ENCODE measurements at regions not wholly inside any gene's neighbourhood (a gene's known extent, or its start where the extent isn't known, plus 50 kb on each side); places are given as distances from the start of the nearest gene placed in this dataset.

DNA sequence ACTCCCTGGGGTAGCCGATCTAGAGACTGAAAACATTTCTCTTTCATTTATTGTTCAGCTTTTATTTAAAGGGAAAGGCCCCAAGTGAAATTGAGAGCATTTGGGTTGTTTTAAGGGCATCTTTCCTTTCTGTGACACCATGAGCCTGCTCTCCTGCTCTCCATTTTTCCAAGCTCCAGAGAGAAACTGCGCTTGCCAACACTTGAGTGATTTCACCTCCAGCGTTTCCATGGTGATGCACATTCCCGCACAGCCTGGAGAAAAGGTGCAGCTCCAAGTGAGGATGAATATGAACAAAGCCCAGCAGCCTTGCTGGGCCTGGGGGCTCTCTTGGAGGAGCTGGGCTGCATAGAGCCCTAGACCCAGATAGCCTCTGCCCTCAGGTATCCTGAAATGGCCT, 159.2 kb upstream of the PPP2R3A start:
- ChIA-PET POLR2A (ENCODE audit: partially characterized antibody) (no interaction called here), CTCF (ENCODE audit: partially characterized antibody) (interaction anchor here (1.3 kb wide), 1 partner anchor 11 kb away, joined by 3 read pairs; no protein-coding TSS in a partner anchor)
- Mint-ChIP-seq H3K27me3 (peaks cover 0 to 2% of the 10 kb centered on the region in 2 donors), H3K4me1 (peaks cover 0 to 3% (median 0%) of the 10 kb centered on the region in 4 donors), H3K36me3 (no peaks in the 10 kb centered on the region), H3K9me3 (peaks cover 0 to 4% (median 0%) of the 10 kb centered on the region in 8 donors), H3K27ac (no peak overlapping the region), H3K4me3 (no peak overlapping the region)
- intact Hi-C loops (cut with micrococcal nuclease) = no loop called here
- no peak overlapping the region for H3K27ac ChIP-seq (ENCODE audit: low read depth, low read length)
- H3K9me3 ChIP-seq (ENCODE audit: control insufficient read depth in 1 of 2, low read length in 2 of 2) = no peaks in the 10 kb centered on the region
- H3K27me3 ChIP-seq (ENCODE audit: insufficient read depth, low read length) = no peaks in the 10 kb centered on the region
- no peaks in the 10 kb centered on the region for H3K4me1 ChIP-seq (ENCODE audit: insufficient read depth, low read length)
- no peak for DNase-seq
- H3K36me3 ChIP-seq (ENCODE audit: insufficient read depth, low read length) = no peaks in the 10 kb centered on the region
- no peak overlapping the region for H3K4me3 ChIP-seq (ENCODE audit: low read length in 2 of 2)

DNA sequence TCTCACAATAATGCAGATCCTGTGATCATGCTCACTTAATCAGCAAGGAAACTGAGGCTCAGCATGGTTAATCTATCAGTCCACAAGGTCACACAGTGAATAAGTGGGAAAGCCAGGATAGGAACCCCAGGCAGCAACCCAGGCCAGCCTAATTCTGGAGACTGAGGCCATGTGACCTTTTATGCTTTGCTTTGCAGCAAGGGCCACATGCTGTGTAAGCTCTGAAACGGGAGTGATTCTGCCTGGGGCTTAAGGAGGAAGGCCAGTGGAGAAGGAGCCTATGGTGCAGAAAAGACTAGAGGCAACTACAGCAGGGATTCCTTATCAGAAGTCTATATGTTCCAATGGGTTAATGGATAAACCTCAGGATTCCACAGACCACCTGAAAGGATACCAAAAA, 157.6 kb upstream of the PPP2R3A start:
- Histone ChIP-seq H3K36me3 (ENCODE audit: insufficient read depth, low read length) (no peaks in the 10 kb centered on the region), H3K27ac (ENCODE audit: low read depth, low read length) (no peak overlapping the region), H3K4me3 (ENCODE audit: low read length in 2 of 2) (no peak overlapping the region), H3K4me1 (ENCODE audit: insufficient read depth, low read length) (no peaks in the 10 kb centered on the region), H3K9me3 (ENCODE audit: control insufficient read depth in 1 of 2, low read length in 2 of 2) (no peaks in the 10 kb centered on the region), H3K27me3 (ENCODE audit: insufficient read depth, low read length) (no peaks in the 10 kb centered on the region)
- Mint-ChIP-seq H3K36me3 (no peaks in the 10 kb centered on the region), H3K4me3 (no peak overlapping the region), H3K27ac (no peak overlapping the region), H3K9me3 (peaks cover 0 to 5% (median 0%) of the 10 kb centered on the region in 8 donors), H3K27me3 (peaks cover 0 to 2% of the 10 kb centered on the region in 2 donors), H3K4me1 (peaks cover 0 to 3% (median 0%) of the 10 kb centered on the region in 4 donors)
- ChIA-PET CTCF (ENCODE audit: partially characterized antibody) (no interaction called here), POLR2A (ENCODE audit: partially characterized antibody) (no interaction called here)
- DNase-seq = no peak
- intact Hi-C loops (cut with micrococcal nuclease) = no loop called here

DNA sequence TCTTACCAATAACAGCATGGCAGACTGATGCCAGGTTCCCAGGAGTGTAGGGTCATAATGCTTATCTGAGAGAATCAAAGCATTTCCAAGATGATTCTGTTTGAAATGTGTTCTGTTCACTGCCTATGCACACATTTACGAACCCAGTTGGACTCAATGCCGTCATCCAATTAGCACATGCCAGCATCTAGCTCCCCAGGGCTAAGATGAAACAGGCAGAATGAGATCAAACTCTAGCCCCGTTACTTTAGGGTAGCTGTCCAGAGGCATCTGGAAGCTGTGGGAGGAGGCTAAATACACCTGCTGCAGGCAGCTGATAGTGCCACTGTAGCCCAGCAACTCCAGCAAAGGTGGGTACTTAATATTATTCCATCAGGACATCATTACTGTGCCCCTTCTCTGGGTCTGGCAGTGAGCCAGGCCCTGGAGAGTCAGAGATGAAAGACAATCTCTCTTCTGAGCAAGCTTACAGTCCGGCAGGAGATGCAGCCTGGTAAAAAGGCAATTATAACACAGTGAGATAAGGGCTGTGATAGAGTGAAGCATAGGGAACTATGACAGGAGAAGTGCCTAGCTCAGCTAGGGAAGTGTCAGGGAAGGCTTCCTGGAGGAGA, 156.4 kb upstream of the PPP2R3A start:
- Mint-ChIP-seq H3K9me3 (peaks cover 0 to 5% (median 0%) of the 10 kb centered on the region in 8 donors), H3K4me1 (peaks cover 0 to 3% (median 0%) of the 10 kb centered on the region in 4 donors), H3K27ac (no peak overlapping the region), H3K36me3 (no peaks in the 10 kb centered on the region), H3K27me3 (peaks cover 0 to 2% of the 10 kb centered on the region in 2 donors), H3K4me3 (no peak overlapping the region)
- intact Hi-C loops (cut with micrococcal nuclease) = no loop called here
- ChIA-PET CTCF (ENCODE audit: partially characterized antibody) (no interaction called here), POLR2A (ENCODE audit: partially characterized antibody) (no interaction called here)
- Histone ChIP-seq H3K4me1 (ENCODE audit: insufficient read depth, low read length) (no peaks in the 10 kb centered on the region), H3K36me3 (ENCODE audit: insufficient read depth, low read length) (no peaks in the 10 kb centered on the region), H3K27ac (ENCODE audit: low read depth, low read length) (no peak overlapping the region), H3K27me3 (ENCODE audit: insufficient read depth, low read length) (no peaks in the 10 kb centered on the region), H3K4me3 (ENCODE audit: low read length in 2 of 2) (no peak overlapping the region), H3K9me3 (ENCODE audit: control insufficient read depth in 1 of 2, low read length in 2 of 2) (no peaks in the 10 kb centered on the region)
- DNase-seq = no peak

DNA sequence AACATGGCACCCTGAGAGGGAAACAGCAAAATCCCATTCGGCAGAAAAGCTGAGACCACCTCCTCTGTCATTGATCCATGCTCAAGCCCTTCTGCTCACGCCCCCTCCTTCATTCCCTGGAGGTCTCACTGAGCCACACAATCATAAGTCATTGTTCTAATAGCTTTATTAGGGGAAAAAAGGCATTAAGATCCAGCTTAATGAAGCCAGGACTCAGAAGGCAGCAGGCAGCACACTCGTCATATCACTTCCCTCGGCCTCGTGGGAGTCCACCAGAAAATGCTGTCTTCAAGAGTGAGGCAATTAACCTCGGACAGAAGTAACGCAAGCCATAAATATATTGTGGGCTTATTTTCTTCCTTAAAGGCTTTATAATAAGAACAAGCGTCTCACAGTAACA, 153.9 kb upstream of the PPP2R3A start:
- Mint-ChIP-seq H3K27me3 (peaks cover 3% of the 10 kb centered on the region in 2 donors), H3K9me3 (peaks cover 0 to 9% (median 2%) of the 10 kb centered on the region in 8 donors), H3K36me3 (no peaks in the 10 kb centered on the region), H3K4me3 (no peak overlapping the region), H3K27ac (no peak overlapping the region), H3K4me1 (peaks cover 0 to 3% (median 0%) of the 10 kb centered on the region in 4 donors)
- Histone ChIP-seq H3K4me3 (ENCODE audit: low read length in 2 of 2) (no peak overlapping the region), H3K27ac (ENCODE audit: low read depth, low read length) (no peak overlapping the region), H3K36me3 (ENCODE audit: insufficient read depth, low read length) (no peaks in the 10 kb centered on the region), H3K4me1 (ENCODE audit: insufficient read depth, low read length) (no peaks in the 10 kb centered on the region), H3K9me3 (ENCODE audit: control insufficient read depth in 1 of 2, low read length in 2 of 2) (no peaks in the 10 kb centered on the region), H3K27me3 (ENCODE audit: insufficient read depth, low read length) (no peaks in the 10 kb centered on the region)
- intact Hi-C loops (cut with micrococcal nuclease) = no loop called here
- CTCF ChIA-PET (ENCODE audit: partially characterized antibody) = no interaction called here
- POLR2A ChIA-PET (ENCODE audit: partially characterized antibody) = no interaction called here
- DNase-seq = no peak

DNA sequence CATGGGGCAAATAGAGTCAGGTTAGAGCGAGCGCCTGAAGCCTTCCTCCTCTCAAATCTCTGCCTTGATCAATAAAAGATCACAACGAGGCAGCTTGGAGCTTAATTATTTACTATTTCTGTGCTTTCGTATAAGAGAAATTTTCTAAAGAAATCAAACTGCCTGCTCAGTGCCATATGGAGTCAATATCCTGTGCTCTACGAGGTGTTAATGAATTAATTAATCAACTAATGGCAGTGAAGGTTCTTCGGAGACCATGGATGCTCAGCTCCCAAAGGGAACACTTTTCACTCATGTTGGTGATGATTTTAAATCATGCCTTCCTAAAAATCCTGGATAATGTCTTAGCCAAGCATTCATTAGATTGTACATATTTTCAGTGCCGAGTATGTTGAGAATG, 153.5 kb upstream of the PPP2R3A start:
- intact Hi-C loops (cut with micrococcal nuclease) = no loop called here
- Mint-ChIP-seq H3K36me3 (no peaks in the 10 kb centered on the region), H3K27ac (no peak overlapping the region), H3K27me3 (peaks cover 3% of the 10 kb centered on the region in 2 donors), H3K4me1 (peaks cover 0 to 3% (median 0%) of the 10 kb centered on the region in 4 donors), H3K9me3 (peaks cover 0 to 9% (median 2%) of the 10 kb centered on the region in 8 donors), H3K4me3 (no peak overlapping the region)
- ChIA-PET POLR2A (ENCODE audit: partially characterized antibody) (no interaction called here), CTCF (ENCODE audit: partially characterized antibody) (no interaction called here)
- Histone ChIP-seq H3K4me3 (ENCODE audit: low read length in 2 of 2) (no peak overlapping the region), H3K27ac (ENCODE audit: low read depth, low read length) (no peak overlapping the region), H3K9me3 (ENCODE audit: control insufficient read depth in 1 of 2, low read length in 2 of 2) (no peaks in the 10 kb centered on the region), H3K4me1 (ENCODE audit: insufficient read depth, low read length) (no peaks in the 10 kb centered on the region), H3K36me3 (ENCODE audit: insufficient read depth, low read length) (no peaks in the 10 kb centered on the region), H3K27me3 (ENCODE audit: insufficient read depth, low read length) (no peaks in the 10 kb centered on the region)
- DNase-seq = no peak

DNA sequence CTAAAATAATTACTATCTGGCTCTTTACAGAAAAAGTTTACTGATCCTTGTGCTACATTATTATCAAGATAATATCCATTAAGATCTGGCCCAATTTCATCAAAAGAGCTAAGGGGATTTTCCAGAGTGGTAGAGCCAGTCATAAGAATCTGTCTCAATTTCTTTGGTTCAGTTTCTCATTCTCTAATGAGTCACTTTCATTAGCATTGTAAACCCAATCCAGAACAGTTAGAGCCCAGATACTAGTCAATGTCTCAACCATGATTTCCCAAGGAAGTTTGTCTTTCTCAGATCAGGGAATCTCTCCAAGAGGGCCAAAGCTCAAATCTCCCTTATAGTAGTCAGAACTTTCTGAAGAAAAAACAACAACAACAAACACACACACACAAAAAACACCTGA, 131.1 kb upstream of the PPP2R3A start:
- no peaks in the 10 kb centered on the region for H3K36me3 Mint-ChIP-seq
- H3K27ac ChIP-seq (ENCODE audit: low read depth, low read length) = no peak overlapping the region
- POLR2A ChIA-PET (ENCODE audit: partially characterized antibody) = no interaction called here
- CTCF ChIA-PET (ENCODE audit: partially characterized antibody) = no interaction called here
- H3K36me3 ChIP-seq (ENCODE audit: insufficient read depth, low read length) = no peaks in the 10 kb centered on the region
- H3K4me1 Mint-ChIP-seq = no peaks in the 10 kb centered on the region
- DNase-seq = no peak
- no peaks in the 10 kb centered on the region for H3K27me3 ChIP-seq (ENCODE audit: insufficient read depth, low read length)
- H3K27me3 Mint-ChIP-seq = no peaks in the 10 kb centered on the region
- H3K4me3 ChIP-seq (ENCODE audit: low read length in 2 of 2) = no peak overlapping the region
- no peaks in the 10 kb centered on the region for H3K4me1 ChIP-seq (ENCODE audit: insufficient read depth, low read length)
- no peaks in the 10 kb centered on the region for H3K9me3 ChIP-seq (ENCODE audit: control insufficient read depth in 1 of 2, low read length in 2 of 2)
- H3K9me3 Mint-ChIP-seq = peaks cover 0 to 5% (median 0%) of the 10 kb centered on the region in 8 donors
- H3K4me3 Mint-ChIP-seq = no peak overlapping the region
- no peak overlapping the region for H3K27ac Mint-ChIP-seq
- intact Hi-C loops (cut with micrococcal nuclease) = no loop called here

DNA sequence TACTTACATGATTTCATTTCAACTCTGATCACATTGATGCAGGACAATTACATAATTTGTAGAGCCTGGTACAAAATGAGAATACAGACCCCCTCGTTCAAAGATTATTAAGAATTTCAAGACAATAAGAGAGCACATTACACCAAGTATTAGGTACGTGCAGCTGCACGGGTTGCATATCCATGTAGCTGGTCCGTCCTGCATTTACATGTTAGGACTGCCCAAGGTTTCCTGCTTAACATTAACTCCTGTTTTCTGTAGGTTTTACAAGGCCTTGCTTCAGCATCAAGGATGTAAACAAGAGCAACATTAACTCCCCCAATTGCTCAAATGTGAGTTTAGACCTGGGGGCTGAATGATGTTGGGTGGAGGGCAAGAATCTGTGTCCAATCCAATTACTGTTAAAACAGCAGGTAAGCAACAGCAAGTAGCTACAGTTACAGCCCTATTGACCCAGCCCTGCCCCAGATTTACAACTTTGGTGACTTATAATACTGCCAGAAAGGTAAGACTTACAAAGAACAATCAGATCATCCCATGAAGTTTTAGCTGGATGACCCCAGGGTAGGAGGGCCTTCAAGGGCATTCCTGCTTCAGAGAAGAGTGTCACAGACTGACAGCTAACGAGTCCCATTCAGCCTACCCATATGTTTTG, 127.4 kb upstream of the PPP2R3A start:
- Histone ChIP-seq H3K27me3 (ENCODE audit: insufficient read depth, low read length) (no peaks in the 10 kb centered on the region), H3K4me1 (ENCODE audit: insufficient read depth, low read length) (no peaks in the 10 kb centered on the region), H3K36me3 (ENCODE audit: insufficient read depth, low read length) (no peaks in the 10 kb centered on the region), H3K27ac (ENCODE audit: low read depth, low read length) (no peak overlapping the region), H3K9me3 (ENCODE audit: control insufficient read depth in 1 of 2, low read length in 2 of 2) (no peaks in the 10 kb centered on the region), H3K4me3 (ENCODE audit: low read length in 2 of 2) (no peak overlapping the region)
- ChIA-PET CTCF (ENCODE audit: partially characterized antibody) (no interaction called here), POLR2A (ENCODE audit: partially characterized antibody) (no interaction called here)
- Mint-ChIP-seq H3K36me3 (no peaks in the 10 kb centered on the region), H3K4me1 (no peaks in the 10 kb centered on the region), H3K27ac (no peak overlapping the region), H3K9me3 (peaks cover 0 to 1% (median 0%) of the 10 kb centered on the region in 8 donors), H3K4me3 (no peak overlapping the region), H3K27me3 (peaks cover 0 to 1% of the 10 kb centered on the region in 2 donors)
- intact Hi-C loops (cut with micrococcal nuclease) = no loop called here
- DNase-seq = no peak

Measured in CD4-positive, alpha-beta memory T cell (primary cell).